ENCODE measurements at regions not wholly inside any gene's neighbourhood (a gene's known extent, or its start where the extent isn't known, plus 50 kb on each side); places are given as distances from the start of the nearest gene placed in this dataset.
A peak's percentile ranks its signal among the peaks of the same experiment; 100 is the strongest.
"Not testable (repeated sequence)": the region's sequence is repeated elsewhere in the genome, so short reads cannot be mapped to it uniquely, and the experiment has no call there.

GRCh38 chr2:160584972-160585494 is 91.4 kb upstream of the RBMS1 start:
- DNase-seq, result no peak

- DNase-seq, result no peak
Measured at GRCh38 chr2:160590664-160591063, 97.1 kb upstream of the RBMS1 start.

GRCh38 chr2:160592401-160592800 is 98.8 kb upstream of the RBMS1 start:
- no peak for DNase-seq

GRCh38 chr2:160592993-160593392 is 99.4 kb upstream of the RBMS1 start:
- no peak for DNase-seq

- DNase-seq, result no peak
Measured at GRCh38 chr2:160596441-160596840, 102.8 kb upstream of the RBMS1 start.

DNA sequence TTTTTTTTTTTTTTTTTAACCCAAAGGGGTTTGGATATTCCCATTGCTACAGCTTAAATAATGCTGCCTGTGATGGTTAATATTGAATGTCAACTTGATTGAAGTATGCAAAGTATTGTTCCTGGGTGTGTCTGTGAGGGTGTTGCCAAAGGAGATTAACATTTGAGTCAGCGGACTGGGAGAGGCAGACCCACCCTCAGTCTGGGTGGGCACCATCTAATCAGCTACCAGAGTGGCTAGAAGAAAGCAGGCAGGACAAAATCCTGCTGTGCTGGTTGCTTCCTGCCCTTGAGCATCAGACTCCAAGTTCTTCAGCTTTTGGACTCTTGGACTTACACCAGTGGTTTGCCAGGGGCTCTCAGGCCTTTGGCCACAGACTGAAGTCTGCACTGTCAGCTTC is 106.8 kb upstream of the RBMS1 start:
- not testable (repeated sequence) for DNase-seq

DNA sequence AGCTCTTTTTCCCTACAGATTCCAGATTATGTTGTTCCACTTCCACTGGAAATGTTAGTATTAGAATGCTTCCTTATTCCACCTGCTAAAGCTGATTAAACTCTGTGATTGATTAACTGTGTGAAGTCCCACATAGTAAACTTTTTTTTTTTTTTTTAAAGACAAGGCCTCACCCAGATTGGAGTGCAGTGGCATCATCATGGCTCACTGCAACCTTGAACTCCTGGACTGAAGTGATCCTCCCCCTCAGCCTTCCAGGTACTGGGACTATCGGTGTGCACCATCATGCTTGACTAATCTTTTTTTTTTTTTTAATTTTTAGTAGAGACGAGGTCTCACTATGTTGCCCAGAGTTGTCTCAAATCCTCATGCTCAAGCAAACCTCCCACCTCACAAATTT is 108.5 kb upstream of the RBMS1 start:
- no peak for DNase-seq

GRCh38 chr2:160603771-160604510 is 110.3 kb upstream of the RBMS1 start:
- no peak for DNase-seq

DNA sequence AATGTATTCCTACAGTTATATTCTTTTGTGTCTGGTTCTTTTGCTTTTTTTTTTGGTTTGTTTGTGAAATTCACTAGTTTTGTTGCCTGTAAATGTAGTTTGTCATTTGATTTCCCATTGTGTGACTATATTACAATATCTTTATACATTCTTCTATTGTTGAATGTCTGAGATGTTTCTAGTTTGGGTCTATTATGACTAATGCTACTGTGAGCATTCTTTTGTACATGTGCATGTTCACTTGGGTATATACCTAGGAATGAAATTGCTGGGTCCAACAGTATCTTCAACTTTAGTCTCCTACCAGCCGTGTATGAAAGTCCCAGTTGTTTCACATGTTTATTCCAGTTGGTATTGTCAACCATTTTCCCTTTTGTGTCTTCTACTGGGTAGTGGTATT is 112.7 kb upstream of the RBMS1 start:
- no peak for DNase-seq

- DNase-seq, result no peak
Measured at GRCh38 chr2:160608599-160608998, 115.0 kb upstream of the RBMS1 start.

DNA sequence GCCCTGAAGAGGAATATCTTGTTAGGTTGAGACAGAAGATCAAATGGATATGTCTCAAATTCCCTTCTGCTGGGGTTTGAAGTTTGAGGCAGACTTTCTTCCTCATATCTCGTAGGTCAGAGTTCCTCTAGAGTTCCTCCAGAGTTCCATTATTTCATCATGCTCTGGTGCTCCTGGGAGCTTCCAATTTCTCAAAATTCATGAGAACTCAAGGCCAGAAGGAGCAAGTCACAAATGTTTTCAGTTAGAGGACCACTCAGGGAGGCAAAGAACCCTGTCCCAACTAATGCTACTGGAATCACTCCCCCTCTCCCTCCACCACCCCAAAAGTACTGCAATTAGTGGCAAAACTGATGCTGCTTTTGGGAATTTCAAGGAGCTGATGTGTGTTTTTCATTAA is 115.7 kb upstream of the RBMS1 start:
- DNase-seq, result no peak

DNA sequence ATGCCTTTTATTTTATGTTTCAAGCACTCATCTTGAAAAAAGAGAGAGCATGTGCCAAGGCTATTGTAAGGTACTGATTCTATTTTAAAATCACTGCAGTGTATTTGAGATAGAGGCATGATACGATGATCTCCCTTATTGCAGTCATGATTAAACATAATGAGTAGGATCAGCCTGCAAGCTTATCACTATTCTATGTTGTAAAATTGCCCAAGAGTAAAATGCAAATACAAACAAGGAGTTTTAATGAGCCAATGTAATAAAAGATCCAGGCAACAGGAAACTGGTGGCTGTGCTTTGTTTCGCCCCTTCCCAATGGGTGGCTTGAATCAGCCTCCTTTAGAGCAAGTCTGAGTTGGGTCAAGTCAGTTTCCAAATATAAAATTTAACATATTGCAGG is 116.4 kb upstream of the RBMS1 start:
- DNase-seq, result no peak

DNA sequence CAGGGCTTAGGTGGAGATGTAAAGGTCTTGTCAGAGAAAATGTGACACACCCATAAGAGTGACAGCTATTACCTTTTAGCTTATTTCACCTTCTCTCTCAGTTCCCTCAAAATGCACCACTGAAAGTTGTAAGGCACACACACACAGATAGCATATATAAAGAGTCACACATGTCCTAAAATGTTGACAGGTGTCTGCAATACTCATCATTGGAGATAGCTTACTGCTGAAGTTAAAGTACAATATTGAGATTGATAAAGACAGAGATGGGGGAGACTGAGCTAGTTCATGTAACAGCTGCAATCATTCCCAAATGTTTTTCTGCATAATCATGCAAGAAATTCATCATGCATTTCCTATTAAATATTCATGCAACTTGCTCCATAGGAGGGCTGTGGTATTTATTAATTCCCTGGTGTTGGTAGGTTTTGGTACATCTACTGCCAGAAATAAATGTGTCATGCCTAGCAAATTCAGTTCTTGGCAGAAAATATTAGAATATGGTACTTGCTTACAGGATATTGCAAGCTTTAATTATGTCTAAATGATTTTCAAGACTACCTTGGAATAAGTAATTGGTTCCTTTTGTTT is 118.8 kb upstream of the RBMS1 start:
- no peak for DNase-seq

- peak; percentile 27 to 49 for DNase-seq
Measured at GRCh38 chr2:160613466-160614153, 120.0 kb upstream of the RBMS1 start.

DNA sequence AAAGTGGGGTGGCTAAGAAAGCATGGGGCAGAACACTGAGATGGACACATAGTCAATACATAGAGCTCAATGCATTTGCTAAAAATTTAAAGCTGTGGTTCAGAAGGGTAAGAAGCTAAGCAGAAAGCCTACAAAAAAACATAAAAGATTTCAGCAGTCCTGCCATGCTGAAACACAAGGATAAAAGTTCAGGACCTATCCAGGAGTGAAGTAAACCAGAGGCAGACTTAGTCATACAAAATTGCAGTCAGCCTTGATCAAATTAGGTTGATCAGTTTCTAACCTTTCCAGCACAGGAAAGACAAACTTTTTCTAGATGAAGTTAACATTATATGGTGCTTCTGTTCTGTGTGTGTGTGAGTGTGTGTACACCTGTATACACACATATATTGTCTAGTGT is 120.8 kb upstream of the RBMS1 start:
- no peak for DNase-seq

DNA sequence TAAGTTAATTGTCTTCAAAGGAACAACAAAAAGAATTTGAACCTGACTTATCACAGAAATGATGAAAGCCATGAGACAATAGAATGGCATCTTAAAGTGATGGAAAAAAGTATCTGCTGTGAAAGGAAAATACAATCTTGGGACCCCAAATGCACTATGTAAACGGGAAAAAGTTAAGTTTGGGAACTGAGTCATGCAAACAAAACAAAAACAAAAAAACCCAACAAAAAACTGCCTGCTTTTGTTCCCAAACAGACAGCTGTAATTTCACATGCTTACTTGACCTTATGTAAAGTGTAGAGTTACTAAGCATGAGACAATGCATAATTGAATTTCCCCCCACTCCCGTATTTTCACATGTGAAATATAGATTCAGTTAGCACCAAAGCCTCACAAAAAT is 122.1 kb upstream of the RBMS1 start:
- no peak for DNase-seq

DNA sequence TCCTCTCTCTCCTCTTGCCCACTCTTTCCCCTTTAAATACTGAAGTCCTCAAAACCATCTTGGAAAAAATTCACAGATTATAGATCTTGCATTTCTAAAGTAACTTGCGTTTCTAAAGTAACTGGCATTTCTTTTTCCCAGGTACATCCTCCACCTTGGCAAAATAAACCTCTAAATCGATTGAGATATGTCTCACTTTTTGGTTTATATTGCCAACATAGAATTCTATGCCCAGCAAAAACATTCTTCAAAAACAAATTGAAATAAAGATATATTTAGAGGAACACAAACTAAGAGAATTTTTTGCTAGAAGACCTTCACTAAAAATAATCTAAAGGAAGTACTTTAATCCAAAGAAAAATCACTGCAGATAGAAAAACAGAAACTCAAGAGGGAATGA is 122.5 kb upstream of the RBMS1 start:
- DNase-seq, result no peak

DNA sequence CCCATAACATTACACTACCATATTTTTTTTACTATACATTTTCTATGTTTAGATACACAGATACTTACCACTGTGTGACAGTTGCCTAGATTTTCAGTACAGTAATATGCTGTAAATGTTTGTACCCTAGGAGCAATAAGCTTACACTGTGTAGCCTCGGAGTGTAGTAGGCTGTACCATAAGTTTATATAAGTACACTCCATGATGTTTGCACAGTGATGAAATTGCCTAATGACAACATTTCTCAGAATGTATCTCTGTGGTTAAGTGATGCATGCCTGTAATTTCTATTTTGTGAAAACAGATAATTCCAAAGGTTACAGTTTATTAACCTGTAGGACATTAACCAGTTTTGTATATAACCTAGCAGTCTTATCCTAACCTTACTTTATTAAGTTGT is 128.1 kb upstream of the RBMS1 start:
- no peak for DNase-seq

GRCh38 chr2:160628020-160628637 is 134.5 kb upstream of the RBMS1 start:
- DNase-seq, result not testable (repeated sequence)

DNA sequence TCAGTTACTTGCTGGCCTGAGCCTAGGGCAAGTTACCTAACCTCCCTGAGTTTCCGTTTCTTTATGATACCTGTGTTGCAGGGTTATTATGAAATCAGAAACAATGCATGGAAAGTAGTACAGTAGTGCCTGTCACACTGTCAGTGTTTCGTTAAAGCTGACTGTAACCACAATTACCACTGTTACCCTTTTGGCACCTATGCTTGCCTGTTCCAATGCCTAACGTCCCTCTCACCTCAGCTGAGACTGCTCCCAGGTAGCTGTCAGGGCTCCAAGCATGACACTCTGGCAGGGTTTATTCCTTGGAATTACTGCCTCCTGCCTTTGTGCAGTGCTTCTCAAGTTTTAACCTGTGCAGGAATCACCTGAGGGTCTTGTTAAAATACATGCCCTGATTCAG is 135.2 kb upstream of the RBMS1 start:
- no peak for DNase-seq

- DNase-seq, result no peak
Measured at GRCh38 chr2:160630801-160631590, 137.4 kb upstream of the RBMS1 start.

GRCh38 chr2:160632084-160632975 is 138.7 kb upstream of the RBMS1 start:
- peak in 1 of 2 experiments; percentile 13 for DNase-seq
